ENCODE measurements at regions not wholly inside any gene's neighbourhood (a gene's known extent, or its start where the extent isn't known, plus 50 kb on each side); places are given as distances from the start of the nearest gene placed in this dataset.

GRCh38 chrX:1051421-1051820 is 161.0 kb downstream of the CRLF2 start:
- Histone ChIP-seq H4K20me1 (replicated peaks; ENCODE audit: insufficient read depth) (no peaks in the 10 kb centered on the region), H2AFZ (no peak overlapping the region), H3F3A (replicated peaks; ENCODE audit: low read depth) (0 out of 2 replicates have a peak, but pooled peaks cover 3% of the 10 kb centered on the region), H3K27ac (ENCODE audit: low read depth) (no peak overlapping the region), H3K9me2 (ENCODE audit: insufficient read depth) (no peaks in the 10 kb centered on the region), H3K4me2 (no peak overlapping the region), H3K27me3 (ENCODE audit: insufficient read depth) (no peaks in the 10 kb centered on the region), H3K4me1 (ENCODE audit: insufficient read depth) (no peaks in the 10 kb centered on the region), H3K4me3 (no peak overlapping the region), H3K36me3 (ENCODE audit: insufficient read depth) (no peaks in the 10 kb centered on the region), H3K79me2 (replicated peaks; ENCODE audit: insufficient read depth) (no peaks in the 10 kb centered on the region)
- TF ChIP-seq CREB1 (CRISPR knock-in tag; IDR thresholded peaks at IDR 0.05; ENCODE audit: low read depth): no peak
- TF ChIP-seq EZH2phosphoT487 (IDR thresholded peaks at IDR 0.05; ENCODE audit: unreplicated experiment): no peak
- no peak for TF ChIP-seq REST (IDR thresholded peaks at IDR 0.05; ENCODE audit: unreplicated experiment)
- no peak for TF ChIP-seq STAT1 (IDR thresholded peaks at IDR 0.05; ENCODE audit: unreplicated experiment)
- TF ChIP-seq CTCF (conservative IDR thresholded peaks at IDR 0.05; ENCODE audit: low read depth in 2 of 2): no peak
- no peak for TF ChIP-seq ETS1 (IDR thresholded peaks at IDR 0.05)
- no peak for TF ChIP-seq NANOG (IDR thresholded peaks at IDR 0.05; ENCODE audit: borderline replicate concordance)
- no peak for TF ChIP-seq POLR2AphosphoS5 (IDR thresholded peaks at IDR 0.05; ENCODE audit: low read depth)
- no peak for TF ChIP-seq ZNF114 (CRISPR knock-in tag; IDR thresholded peaks at IDR 0.05)
- TF ChIP-seq ZNF331 (CRISPR knock-in tag; IDR thresholded peaks at IDR 0.05; ENCODE audit: low read depth): no peak
- TF ChIP-seq EZH2 (IDR thresholded peaks at IDR 0.05; ENCODE audit: low read depth, unreplicated experiment): no peak
- no peak for TF ChIP-seq JUNB (IDR thresholded peaks at IDR 0.05; ENCODE audit: unreplicated experiment)
- TF ChIP-seq ZNF462 (CRISPR knock-in tag; IDR thresholded peaks at IDR 0.05): no peak
- no peak overlapping the region for H3K27ac Mint-ChIP-seq
- DNase-seq (ENCODE audit: low spot score): no peak
- H3K4me3 Mint-ChIP-seq: no peak overlapping the region
- H3K4me1 Mint-ChIP-seq: no peaks in the 10 kb centered on the region
- peaks cover 50% of the 10 kb centered on the region for H3K36me3 Mint-ChIP-seq (ENCODE audit: low read depth)
- peaks cover 6% of the 10 kb centered on the region for H3K27me3 Mint-ChIP-seq (ENCODE audit: insufficient read depth, low read depth, poor library complexity)
- peaks cover 95% of the 10 kb centered on the region for H3K9me3 Mint-ChIP-seq
- ATAC-seq: no peak

All from GM23338 (cell line).